Epithelial cell of proximal tubule (primary cell): ENCODE measurements at regions not wholly inside any gene's neighbourhood (a gene's known extent, or its start where the extent isn't known, plus 50 kb on each side); places are given as distances from the start of the nearest gene placed in this dataset.

ENCODE experiments used
- DNase-seq: peaks from one replicate; pipeline ENCODE4 v3.0.0-alpha.2; 2011; ENCODE audit warnings: low read depth
- H3K4me3 ChIP-seq: 2 replicates; pipeline ENCODE4 v1.5.1; 2011; ENCODE audit warnings: low read depth, mild to moderate bottlenecking, low read length
- TF ChIP-seq, protein P1 (sequence below): conservative IDR thresholded peaks from 2 replicates; pipeline ENCODE4 v1.5.1; 2012; ENCODE audit warnings: low read depth, mild to moderate bottlenecking, low read length

DNA sequence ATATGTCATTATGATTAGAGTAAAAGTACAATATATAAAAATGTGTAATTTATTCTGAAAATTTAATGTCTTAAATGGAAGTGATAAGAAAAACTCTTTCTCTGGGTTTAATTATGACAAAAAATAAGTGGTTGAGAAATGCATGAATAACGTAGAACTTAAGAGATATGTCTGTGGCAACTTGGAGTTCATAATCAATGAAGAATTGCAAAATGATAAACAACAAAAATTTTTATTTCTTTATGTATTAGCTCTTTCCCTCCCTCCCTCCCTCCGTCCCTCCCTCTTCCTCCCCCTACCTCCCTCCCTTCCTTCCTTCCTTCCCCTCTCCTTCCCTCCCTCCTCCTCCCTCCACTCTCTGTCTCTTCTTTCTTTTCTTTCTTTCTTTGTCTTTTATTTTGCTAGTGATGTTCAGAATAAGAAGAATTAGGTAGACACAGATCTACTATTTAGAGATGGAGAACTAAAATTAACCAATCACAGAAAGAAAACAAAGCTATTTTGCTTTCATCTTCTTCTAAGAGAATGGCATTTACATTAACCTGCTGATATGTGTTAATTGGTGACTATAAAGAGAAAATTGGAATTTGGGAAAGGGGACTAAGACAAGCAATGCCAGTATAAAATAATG is 96.3 kb upstream of the PDC start:
- no peak for DNase-seq
- TF ChIP-seq, protein P1, sequence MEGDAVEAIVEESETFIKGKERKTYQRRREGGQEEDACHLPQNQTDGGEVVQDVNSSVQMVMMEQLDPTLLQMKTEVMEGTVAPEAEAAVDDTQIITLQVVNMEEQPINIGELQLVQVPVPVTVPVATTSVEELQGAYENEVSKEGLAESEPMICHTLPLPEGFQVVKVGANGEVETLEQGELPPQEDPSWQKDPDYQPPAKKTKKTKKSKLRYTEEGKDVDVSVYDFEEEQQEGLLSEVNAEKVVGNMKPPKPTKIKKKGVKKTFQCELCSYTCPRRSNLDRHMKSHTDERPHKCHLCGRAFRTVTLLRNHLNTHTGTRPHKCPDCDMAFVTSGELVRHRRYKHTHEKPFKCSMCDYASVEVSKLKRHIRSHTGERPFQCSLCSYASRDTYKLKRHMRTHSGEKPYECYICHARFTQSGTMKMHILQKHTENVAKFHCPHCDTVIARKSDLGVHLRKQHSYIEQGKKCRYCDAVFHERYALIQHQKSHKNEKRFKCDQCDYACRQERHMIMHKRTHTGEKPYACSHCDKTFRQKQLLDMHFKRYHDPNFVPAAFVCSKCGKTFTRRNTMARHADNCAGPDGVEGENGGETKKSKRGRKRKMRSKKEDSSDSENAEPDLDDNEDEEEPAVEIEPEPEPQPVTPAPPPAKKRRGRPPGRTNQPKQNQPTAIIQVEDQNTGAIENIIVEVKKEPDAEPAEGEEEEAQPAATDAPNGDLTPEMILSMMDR = no peak
- H3K4me3 ChIP-seq = no peak overlapping the region

DNA sequence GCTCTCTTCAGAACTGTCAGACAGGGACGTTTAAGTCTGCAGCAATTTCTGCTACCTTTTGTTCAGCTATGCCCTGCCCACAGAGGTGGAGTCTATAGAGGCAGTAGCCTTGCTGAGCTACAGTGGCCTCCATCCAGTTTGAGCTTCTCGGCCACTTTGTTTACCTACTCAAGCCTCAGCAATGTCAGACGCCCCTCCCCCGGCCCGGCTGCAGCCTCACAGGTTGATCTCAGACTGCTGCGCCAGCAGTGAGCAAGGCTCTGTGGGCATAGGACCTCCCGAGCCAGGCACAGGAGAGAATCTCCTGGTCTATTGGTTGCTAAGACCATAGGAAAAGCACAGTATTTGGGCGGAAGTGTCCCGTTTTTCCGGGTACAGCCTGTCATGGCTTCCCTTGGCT is 89.9 kb upstream of the PDC start:
- no peak for DNase-seq
- no peak overlapping the region for H3K4me3 ChIP-seq
- TF ChIP-seq, protein P1 = no peak

DNA sequence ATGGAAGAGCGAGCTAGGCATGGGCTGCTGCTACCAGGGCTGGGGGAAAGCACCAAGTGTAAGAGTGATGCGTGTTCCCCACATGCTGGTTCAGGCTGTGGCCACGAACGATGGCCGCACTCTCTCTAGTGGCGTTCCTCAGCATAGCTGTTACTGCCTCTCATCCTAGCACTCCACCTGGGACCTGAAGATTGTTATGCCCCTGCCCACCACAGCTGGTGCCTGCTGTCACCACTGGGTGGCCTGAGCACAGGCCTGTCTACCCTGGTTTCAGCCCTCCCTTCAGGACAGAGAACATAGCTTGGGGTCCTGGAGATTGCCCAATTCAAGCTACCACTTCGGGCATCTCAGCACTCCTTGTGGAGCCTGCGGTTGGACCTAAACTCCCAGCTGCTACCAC is 80.1 kb upstream of the PDC start:
- no peak overlapping the region for H3K4me3 ChIP-seq
- TF ChIP-seq, protein P1 = no peak

GRCh38 chr1:186540521-186540920 is 79.6 kb upstream of the PDC start:
- DNase-seq = no peak
- H3K4me3 ChIP-seq = no peak overlapping the region
- TF ChIP-seq, protein P1 = no peak

More for the DNA sequence above, 80.1 kb upstream of the PDC start:
- DNase-seq = no peak

GRCh38 chr1:186536273-186536890 is 75.5 kb upstream of the PDC start:
- TF ChIP-seq, protein P1 = no peak
- DNase-seq = no peak
- H3K4me3 ChIP-seq = no peak overlapping the region

DNA sequence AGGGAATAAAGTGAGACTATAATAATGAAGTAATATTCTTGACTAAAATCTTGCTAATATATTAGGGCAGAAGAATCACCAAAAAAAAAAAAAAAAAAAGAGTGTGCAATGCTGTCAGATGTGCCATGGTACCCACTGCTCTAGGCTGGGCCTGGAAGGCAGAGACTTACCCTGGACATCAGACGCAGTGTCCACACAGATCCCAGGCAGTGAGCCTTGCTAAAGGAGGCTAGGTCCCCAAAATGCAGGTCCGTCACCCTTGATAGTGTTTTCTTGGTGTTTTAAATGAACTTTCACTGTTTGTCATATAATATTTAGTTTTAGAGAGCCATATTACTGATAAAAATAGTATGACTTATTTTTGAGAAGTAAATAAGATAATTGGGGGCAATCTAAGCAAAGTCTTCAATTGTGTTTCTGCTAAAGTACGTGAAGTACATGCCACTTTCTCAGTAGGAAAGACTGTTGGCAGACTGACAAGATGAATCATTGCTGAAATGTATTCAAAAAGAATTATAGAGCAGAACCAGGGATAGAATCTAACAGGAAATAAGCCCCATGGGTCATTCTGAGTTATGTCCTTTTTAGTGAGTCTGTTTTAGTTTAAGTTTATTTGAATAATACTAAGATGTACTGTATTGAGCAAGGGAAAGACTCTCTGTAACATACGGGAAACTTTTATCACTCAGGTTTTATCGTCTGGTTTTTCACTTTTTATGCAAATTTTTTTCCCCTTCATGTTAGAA is 74.6 kb upstream of the PDC start:
- TF ChIP-seq, protein P1 = no peak
- H3K4me3 ChIP-seq = no peak overlapping the region
- DNase-seq = peak; percentile 47
